Activated CD8-positive, alpha-beta memory T cell treated with anti-CD3 and anti-CD28 coated beads for 36 hours (primary cell): ENCODE measurements at regions not wholly inside any gene's neighbourhood (a gene's known extent, or its start where the extent isn't known, plus 50 kb on each side); places are given as distances from the start of the nearest gene placed in this dataset.

Experiments used
- CTCF ChIA-PET: fragments of 350-600 bp; sonication (Branson Sonifier 250); formaldehyde crosslinking; loops from one replicate; lab custom pipeline; 2021; ENCODE audit warnings: antibody characterized with exemption; lab: Charles Lee
- POLR2A ChIA-PET: fragments of 350-600 bp; sonication (Branson Sonifier 250); formaldehyde crosslinking; loops from one replicate; lab custom pipeline; 2021; ENCODE audit warnings: antibody characterized with exemption; lab: Charles Lee

DNA sequence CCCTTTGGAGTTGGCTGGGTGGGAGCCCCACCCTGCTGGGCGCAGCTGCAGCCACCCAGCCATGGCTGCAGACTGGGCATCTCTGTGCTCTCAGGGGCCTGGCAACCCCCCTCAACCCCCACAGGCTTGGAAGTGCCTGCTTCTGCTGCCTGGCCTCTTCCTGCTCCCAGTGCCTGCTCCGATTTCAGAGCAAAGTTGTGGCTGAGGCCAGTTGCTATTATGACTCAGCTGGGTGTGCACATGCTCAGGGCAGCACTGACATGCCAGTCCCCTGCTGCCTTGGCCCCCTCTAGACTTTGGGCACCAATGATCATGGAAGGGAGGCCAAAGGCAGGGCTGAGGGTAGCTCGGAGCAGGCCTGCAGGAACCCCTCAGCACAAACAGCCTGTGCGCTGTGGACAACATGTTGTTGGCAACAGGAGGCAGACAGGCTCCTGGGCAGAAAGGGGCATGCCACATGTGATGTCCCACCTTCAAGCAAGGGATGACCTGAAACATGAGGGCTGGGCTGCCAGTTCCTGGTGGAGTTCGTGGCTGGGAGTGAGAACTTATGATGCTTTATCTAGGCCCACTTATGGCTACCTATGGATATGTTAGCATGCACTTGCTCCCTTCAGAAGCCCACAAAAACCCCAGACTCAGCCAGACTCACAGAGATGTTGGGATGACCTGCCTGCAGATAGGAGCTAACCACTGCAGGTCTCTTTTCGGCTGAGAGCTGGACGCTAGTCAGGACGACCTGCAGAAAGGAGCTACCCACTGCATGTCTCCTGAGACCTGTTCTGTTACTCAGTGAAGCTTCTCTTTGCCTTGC lies 96.4 kb upstream of the AMOTL1 start:
- CTCF ChIA-PET = no interaction called here
- POLR2A ChIA-PET = no interaction called here

GRCh38 chr11:94672636-94673035 lies 95.5 kb upstream of the AMOTL1 start:
- ChIA-PET POLR2A (no interaction called here), CTCF (no interaction called here)

DNA sequence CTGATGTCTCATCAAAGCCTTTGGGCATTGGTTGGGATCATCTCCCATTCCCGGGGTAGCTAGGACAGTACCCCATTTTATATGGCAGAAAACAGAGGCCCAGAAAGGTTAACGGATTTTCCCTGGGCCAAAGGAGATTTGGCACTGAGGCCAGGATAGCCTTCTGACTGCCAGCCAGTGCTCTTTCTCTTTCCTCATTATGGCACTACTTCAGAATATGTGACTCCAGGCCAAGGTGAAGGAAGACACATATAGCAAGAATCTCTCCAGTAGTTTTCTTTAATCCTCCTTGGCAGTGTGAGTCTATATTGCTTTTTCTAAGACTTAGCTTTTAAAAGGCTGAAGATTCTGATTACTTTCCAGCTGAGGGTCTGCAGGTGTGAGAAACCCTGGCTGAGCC lies 94.8 kb upstream of the AMOTL1 start:
- ChIA-PET CTCF (no interaction called here), POLR2A (no interaction called here)

DNA sequence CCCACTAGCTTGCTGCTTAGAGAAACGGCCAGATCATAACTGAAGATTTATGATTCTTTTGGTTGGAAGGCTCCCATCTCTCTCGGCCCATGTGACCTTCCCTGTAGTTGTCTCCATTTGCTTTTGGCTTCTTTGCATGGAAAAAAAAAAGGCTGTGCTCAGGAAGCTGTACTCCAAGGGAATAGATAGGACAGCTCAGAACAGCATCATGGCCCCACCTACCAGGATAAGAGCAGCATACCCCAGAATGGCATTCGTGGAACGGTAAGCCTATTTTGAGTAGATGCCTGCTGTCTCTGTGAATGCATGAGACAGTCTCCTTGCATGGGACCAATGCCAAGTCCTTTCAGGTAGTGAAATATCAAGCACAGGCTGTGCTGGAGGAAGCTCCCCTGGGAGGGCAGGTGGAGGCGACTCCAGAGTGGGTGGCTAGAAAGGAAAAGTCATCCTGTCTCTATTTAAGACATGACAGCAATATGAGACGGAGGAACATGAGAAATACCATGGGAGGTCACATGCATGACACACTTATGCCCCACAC lies 94.1 kb upstream of the AMOTL1 start:
- POLR2A ChIA-PET = no interaction called here
- CTCF ChIA-PET = no interaction called here

DNA sequence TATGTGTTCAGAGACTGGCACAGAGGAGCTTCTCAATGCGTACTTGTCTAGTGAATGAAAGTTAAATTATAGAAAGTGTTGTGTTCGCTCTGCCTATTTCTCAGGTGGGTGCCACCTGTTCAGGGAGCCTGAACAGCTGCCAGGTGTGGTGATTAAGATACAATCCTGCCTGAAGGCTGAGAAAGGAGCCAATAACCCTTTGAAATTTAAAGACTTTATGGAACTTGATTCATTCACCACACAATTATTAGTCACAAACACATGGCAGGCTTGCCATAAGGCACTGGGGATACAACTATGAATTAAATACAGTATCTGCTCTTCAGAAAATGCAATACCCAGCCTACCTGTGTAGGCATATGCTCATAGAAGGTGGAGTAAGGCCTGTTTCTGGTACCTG lies 92.9 kb upstream of the AMOTL1 start:
- ChIA-PET CTCF (no interaction called here), POLR2A (no interaction called here)

DNA sequence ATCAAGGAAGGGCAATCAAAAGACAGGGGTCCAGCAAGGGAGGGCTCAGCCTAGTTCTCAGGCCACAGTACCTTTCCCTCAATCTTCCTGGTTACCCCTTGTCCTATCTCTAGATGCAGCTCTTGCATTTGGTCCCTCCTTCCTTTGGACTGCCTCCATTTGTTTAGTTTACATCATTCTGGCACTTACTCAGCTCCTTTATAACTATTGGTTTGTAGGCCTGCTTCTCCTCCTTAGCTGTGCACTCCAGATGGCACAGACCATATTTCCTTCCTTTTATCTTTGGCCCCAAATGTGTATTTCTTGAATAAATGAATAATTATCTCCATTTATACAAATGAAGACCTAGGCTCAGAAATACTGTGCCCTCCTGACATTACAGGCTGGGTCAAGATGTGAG lies 92.3 kb upstream of the AMOTL1 start:
- CTCF ChIA-PET = no interaction called here
- POLR2A ChIA-PET = no interaction called here

GRCh38 chr11:94676814-94677213 lies 91.3 kb upstream of the AMOTL1 start:
- CTCF ChIA-PET = no interaction called here
- POLR2A ChIA-PET = no interaction called here

- ChIA-PET CTCF (no interaction called here), POLR2A (no interaction called here)
Observed at GRCh38 chr11:94678236-94678635, 89.9 kb upstream of the AMOTL1 start.

DNA sequence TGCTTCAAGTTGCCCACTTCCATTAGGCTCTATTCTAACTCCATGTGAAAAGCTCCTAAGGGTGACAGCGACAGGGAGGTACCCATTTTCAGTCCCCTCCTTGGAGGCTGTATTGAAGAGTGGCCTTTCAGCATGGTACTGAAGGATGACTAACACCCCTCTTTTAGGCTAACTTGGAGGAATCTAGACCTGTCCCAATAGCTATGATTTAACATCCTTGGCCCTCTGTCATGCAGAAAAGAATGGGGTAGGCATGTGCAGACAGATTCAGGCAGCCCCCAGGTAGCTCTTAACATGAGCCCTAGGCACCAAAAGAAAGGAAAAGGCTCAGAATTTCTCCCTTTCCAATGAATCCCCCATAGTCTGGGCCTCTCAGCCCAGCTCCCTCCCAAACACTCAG lies 89.3 kb upstream of the AMOTL1 start:
- ChIA-PET CTCF (no interaction called here), POLR2A (interaction anchor here (0.6 kb wide), 1 partner anchor 127 kb away, joined by 7 read pairs; no protein-coding TSS in a partner anchor)

DNA sequence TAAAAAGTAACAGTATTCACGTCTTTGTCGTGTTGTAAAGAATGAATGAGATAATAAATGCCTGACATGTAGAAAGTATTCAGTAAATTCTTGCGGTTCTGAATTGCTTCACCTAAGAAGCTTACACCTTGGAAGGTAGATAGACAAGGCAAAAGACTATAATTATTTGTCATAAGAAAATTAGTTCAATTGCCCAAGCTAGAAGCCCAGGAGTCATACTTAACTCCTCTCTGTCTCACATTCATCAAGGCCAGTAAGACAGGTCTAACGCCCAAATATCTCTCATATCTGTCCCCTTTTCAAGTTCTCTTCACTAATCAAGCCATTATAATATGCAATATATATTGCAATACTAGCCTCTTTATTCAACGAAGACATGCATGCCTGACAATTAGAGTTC lies 87.7 kb upstream of the AMOTL1 start:
- POLR2A ChIA-PET = no interaction called here
- CTCF ChIA-PET = no interaction called here

GRCh38 chr11:94681140-94681539 lies 87.0 kb upstream of the AMOTL1 start:
- ChIA-PET POLR2A (no interaction called here), CTCF (no interaction called here)

- ChIA-PET POLR2A (no interaction called here), CTCF (no interaction called here)
Observed at GRCh38 chr11:94681852-94682251, 86.3 kb upstream of the AMOTL1 start.

- POLR2A ChIA-PET = no interaction called here
- CTCF ChIA-PET = no interaction called here
Observed at GRCh38 chr11:94694309-94695060, 73.7 kb upstream of the AMOTL1 start.

DNA sequence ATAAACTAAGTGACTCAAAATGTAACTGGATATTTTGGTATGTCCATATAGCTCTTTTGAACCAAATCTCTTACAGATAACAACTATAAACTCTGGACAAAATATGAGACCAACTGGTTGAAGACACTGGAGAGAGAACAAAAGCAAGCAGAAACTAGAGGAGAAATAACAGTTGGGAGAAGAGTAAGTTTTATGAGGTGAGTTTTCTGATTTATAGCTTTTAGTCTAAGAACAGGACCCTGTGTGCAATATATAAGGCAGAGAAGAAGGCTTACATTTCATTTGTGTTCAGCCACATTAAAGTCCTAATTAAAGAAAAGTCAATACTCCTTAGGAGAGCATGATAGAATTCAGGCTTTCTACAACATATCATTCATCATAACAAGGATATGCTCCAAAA lies 71.0 kb upstream of the AMOTL1 start:
- ChIA-PET POLR2A (no interaction called here), CTCF (no interaction called here)

- POLR2A ChIA-PET = no interaction called here
- CTCF ChIA-PET = no interaction called here
Observed at GRCh38 chr11:94700622-94701021, 67.5 kb upstream of the AMOTL1 start.

- CTCF ChIA-PET = no interaction called here
- POLR2A ChIA-PET = no interaction called here
Observed at GRCh38 chr11:94702481-94702880, 65.7 kb upstream of the AMOTL1 start.

DNA sequence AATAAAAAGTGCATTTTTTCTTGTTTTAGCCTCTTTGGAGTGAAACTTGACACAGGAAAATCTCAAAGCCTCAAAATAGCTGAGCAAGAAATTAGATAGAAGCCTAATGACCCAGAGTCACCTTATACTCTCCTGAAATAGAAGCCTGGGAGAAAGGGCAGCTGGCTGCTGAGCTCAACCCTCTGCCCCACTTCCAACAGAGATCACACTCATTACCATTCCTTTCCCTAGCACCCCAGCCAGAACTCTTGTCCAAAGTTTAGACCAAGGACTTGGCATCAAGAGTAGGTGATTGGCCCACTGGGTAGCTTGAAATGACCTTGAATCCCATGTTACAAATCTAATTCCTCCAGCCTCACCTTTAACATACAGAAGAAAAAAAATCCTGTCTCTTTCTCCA lies 62.7 kb upstream of the AMOTL1 start:
- POLR2A ChIA-PET = no interaction called here
- CTCF ChIA-PET = no interaction called here

DNA sequence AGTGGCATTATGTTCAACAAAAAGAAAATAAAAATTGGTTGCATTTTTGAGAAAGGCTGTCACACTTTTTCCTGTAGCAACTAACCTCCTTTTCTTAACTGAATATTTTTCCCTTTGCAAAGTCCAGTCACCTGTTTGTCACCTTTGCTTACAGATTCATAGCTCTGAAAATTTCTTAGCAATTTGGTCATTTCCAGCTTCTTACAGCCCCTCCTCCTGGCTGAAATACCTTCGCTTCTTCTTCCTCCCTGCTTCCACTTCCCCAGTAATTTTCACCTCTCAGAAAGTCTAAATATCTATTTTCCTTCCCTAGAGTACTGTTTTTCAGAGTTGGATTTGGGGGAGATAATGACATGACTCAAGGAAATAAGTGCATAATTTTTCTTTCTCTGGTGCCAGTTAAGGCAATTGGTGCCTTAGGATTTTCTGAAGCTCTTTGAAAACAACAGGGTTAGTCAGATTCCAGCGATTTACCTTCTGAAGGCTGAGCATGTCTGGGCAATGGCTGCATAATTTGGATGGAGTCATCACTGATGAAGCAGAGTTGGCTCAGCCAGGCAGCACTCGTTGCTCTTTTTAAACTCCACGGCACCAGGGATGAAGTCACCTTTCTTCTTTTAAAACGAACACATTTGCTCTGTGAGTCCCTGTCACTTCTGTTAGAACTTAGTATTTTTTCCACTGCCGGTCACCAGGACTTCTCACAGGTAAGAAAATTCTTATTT lies 62.1 kb upstream of the AMOTL1 start:
- POLR2A ChIA-PET = no interaction called here
- CTCF ChIA-PET = no interaction called here

DNA sequence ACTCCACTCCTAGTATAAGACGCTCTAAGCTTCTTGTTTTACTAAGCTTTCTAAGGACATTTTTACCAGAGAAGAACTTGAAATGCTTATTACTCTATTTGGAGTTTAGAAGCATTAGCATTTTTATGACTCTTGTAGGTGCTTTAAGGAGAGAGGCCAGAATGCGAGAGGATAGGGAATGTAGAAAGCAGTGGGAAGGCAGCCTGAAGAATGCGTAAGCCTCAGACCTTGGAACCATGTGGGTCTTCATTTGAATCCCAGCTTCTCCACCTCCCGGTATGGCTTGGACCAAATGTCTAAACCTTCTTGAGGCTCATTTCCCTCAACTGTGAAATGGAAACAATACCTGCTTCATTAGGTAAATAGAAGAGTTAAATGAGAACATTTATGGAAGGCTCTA lies 60.0 kb upstream of the AMOTL1 start:
- POLR2A ChIA-PET = no interaction called here
- CTCF ChIA-PET = no interaction called here

GRCh38 chr11:94708642-94709041 lies 59.5 kb upstream of the AMOTL1 start:
- CTCF ChIA-PET = no interaction called here
- POLR2A ChIA-PET = no interaction called here
